K562 (cell line): ENCODE measurements at regions not wholly inside any gene's neighbourhood (a gene's known extent, or its start where the extent isn't known, plus 50 kb on each side); places are given as distances from the start of the nearest gene placed in this dataset.

Experiments
- ATAC-seq: fragments of 200-7000 bp; cut with Tn5 transposase; 3 replicates; pipeline ENCODE4 v1.9.1; 2020; ENCODE audit warnings: moderate library complexity
- BruUV-seq: library from RNA; stranded (reverse); fragments of 400-500 nt; replicated peaks from 2 replicates; lab custom pipeline; 2021; lab: Mats Ljungman, UMichigan
- CTCF ChIA-PET: fragments of 300-600 bp; formaldehyde crosslinking; extraction: SDS; loops from one replicate; lab custom pipeline; 2021; ENCODE audit warnings: low intra/inter-chr PET ratio; lab: Yijun Ruan, JAX
- POLR2A ChIA-PET: fragments of 300-600, 350-650 bp; sonication (Branson Sonifier 250); formaldehyde crosslinking; extraction: SDS; loops from one replicate; lab custom pipeline; 2021; ENCODE audit warnings: antibody characterized with exemption, inconsistent platforms; lab: Yijun Ruan, JAX
- DNase-seq, 4 experiments: peaks; one replicate each; pipeline versions ENCODE4 v3.0.0 to v3.0.0-alpha.2; 2011 to 2018; ENCODE audit warnings: low spot score in 3 of 4, mixed read lengths in 3 of 4; ENCODE audit errors: extremely low read depth in 1 of 4
- FAIRE-seq: peaks from 2 replicates; lab custom pipeline; 2011; peaks lifted over from hg19 to GRCh38; lab: Jason Lieb, UNC
- H2AFZ ChIP-seq: 2 replicates; pipeline ENCODE4 v1.6.0; 2011; ENCODE audit warnings: low read depth, low read length, control low read depth, inconsistent platforms
- H3K27ac ChIP-seq: fragments of 200-600 bp; 3 replicates; pipeline ENCODE4 v1.8.0; 2011; ENCODE audit warnings: low read depth, mild to moderate bottlenecking, control low read depth, inconsistent platforms, low read length, moderate library complexity, mixed read lengths; ENCODE audit errors: extremely low read depth
- H3K27me3 ChIP-seq, 2 experiments: fragments of 300-600 bp in 1 of 2; 2 replicates in 1 of 2; 3 replicates in 1 of 2; pipeline versions ENCODE4 v1.6.0 to v1.8.0; 2011; ENCODE audit warnings: inconsistent platforms in 2 of 2, low read length in 2 of 2, mild to moderate bottlenecking in 1 of 2, mixed read lengths in 1 of 2, moderate library complexity in 1 of 2; ENCODE audit not compliant: control insufficient read depth in 2 of 2, insufficient read depth in 2 of 2
- H3K36me3 ChIP-seq: fragments of 300-600 bp; 3 replicates; pipeline ENCODE4 v1.8.0; 2011; ENCODE audit warnings: mild to moderate bottlenecking, low read length, inconsistent platforms; ENCODE audit not compliant: control insufficient read depth, insufficient read depth
- H3K4me1 ChIP-seq, 2 experiments: fragments of 200-600 bp in 1 of 2; replicated peaks in 1 of 2; 2 replicates in 1 of 2; 3 replicates in 1 of 2; pipeline versions ENCODE4 v1.5.1 to v1.8.0; 2011; ENCODE audit warnings: inconsistent platforms in 2 of 2, low read length in 2 of 2, mild to moderate bottlenecking in 1 of 2, mixed read lengths in 1 of 2, moderate library complexity in 1 of 2; ENCODE audit not compliant: control insufficient read depth in 2 of 2, insufficient read depth in 2 of 2
- H3K4me2 ChIP-seq: 2 replicates; pipeline ENCODE4 v1.6.1; 2011; ENCODE audit warnings: low read length, control low read depth, inconsistent platforms, mixed read lengths; ENCODE audit not compliant: insufficient read depth
- H3K4me3 ChIP-seq: fragments of 200-600 bp; sonication (generic), shearing (Covaris generic); 2 replicates; pipeline ENCODE4 v1.5.1; 2016; ENCODE audit warnings: control low read depth, inconsistent platforms
- H3K79me2 ChIP-seq: fragments of 200-600 bp; 3 replicates; pipeline ENCODE4 v1.8.0; 2011; ENCODE audit warnings: low read length, inconsistent platforms; ENCODE audit not compliant: control insufficient read depth, insufficient read depth
- H3K9ac ChIP-seq, 2 experiments: 2 replicates each; pipeline versions ENCODE4 v1.6.0 to v1.6.1; 2011; ENCODE audit warnings: low read depth in 2 of 2, low read length in 2 of 2, control low read depth in 1 of 2, inconsistent platforms in 1 of 2, mild to moderate bottlenecking in 1 of 2, mixed read lengths in 1 of 2; ENCODE audit not compliant: insufficient read depth in 1 of 2
- H3K9me1 ChIP-seq: one replicate; pipeline ENCODE4 v1.6.0; 2011; ENCODE audit warnings: inconsistent platforms, mild to moderate bottlenecking, low read length, moderate library complexity; ENCODE audit not compliant: control insufficient read depth, insufficient read depth
- H3K9me3 ChIP-seq: replicated peaks from 2 replicates; pipeline ENCODE4 v1.5.1; 2011; ENCODE audit warnings: low read depth, low read length, inconsistent platforms; ENCODE audit not compliant: control insufficient read depth, insufficient read depth
- H4K20me1 ChIP-seq: replicated peaks from 2 replicates; pipeline ENCODE4 v1.6.1; 2011; ENCODE audit warnings: low read length, inconsistent platforms, mixed read lengths; ENCODE audit not compliant: control insufficient read depth, insufficient read depth
- BRD9 ChIP-seq: fragments of 450-650 bp; IDR thresholded peaks from 2 replicates; pipeline ENCODE4 v1.6.1; 2018; ENCODE audit warnings: low read depth; ENCODE audit not compliant: partially characterized antibody
- CHCHD3 ChIP-seq: fragments of 250-450 bp; sonication (Bioruptor Pico); IDR thresholded peaks from 2 replicates; pipeline ENCODE4 v2.1.2; 2022; ENCODE audit warnings: mild to moderate bottlenecking
- E4F1 ChIP-seq: fragments of 250-450 bp; sonication (Bioruptor Pico); IDR thresholded peaks from 2 replicates; pipeline ENCODE4 v1.5.0; 2021; ENCODE audit warnings: mild to moderate bottlenecking, borderline replicate concordance
- ILF3 ChIP-seq: fragments of 450-650 bp; IDR thresholded peaks from 2 replicates; pipeline ENCODE4 v1.6.1; 2018; ENCODE audit warnings: antibody characterized with exemption, mild to moderate bottlenecking, moderate library complexity, borderline replicate concordance
- MEF2A ChIP-seq: IDR thresholded peaks from 2 replicates; pipeline ENCODE4 v1.6.1; 2011; ENCODE audit warnings: low read depth, mild to moderate bottlenecking, low read length, moderate library complexity; ENCODE audit not compliant: control insufficient read depth
- RAD21 ChIP-seq, 2 experiments: fragments of 250-450 bp in 1 of 2; fragments of 450-650 bp in 1 of 2; sonication (Bioruptor Pico) in 1 of 2; formaldehyde crosslinking in 1 of 2; IDR thresholded peaks in 1 of 2; conservative IDR thresholded peaks in 1 of 2; 2 replicates each; pipeline versions ENCODE4 v1.4.0 to v1.8.0; 2020 to 2022; ENCODE audit warnings: mild to moderate bottlenecking in 2 of 2, moderate library complexity in 1 of 2
- TAL1 ChIP-seq: fragments of 450-650 bp; IDR thresholded peaks from 2 replicates; pipeline ENCODE4 v1.6.1; 2016; ENCODE audit warnings: mild to moderate bottlenecking
- WGBS: fragments of 100-300 bp; shearing (Covaris generic); methylation state at CpG from one replicate; pipeline ENCODE4 v1.1.6; 2016; ENCODE audit warnings: low coverage, mixed read lengths; ENCODE audit not compliant: insufficient coverage; ENCODE audit errors: missing lambda C conversion rate; 5-methylcytosine and 5-hydroxymethylcytosine counted together
- in situ Hi-C: fragments of 300-500 bp; cut with MboI; formaldehyde crosslinking; loops from 4 replicates; pipeline ENCODE4 v1.15.0; 2018; ENCODE audit warnings: inconsistent platforms, mixed read lengths
- intact Hi-C: fragments of 100-400 bp; cut with micrococcal nuclease; formaldehyde crosslinking; loops from 2 replicates; pipeline ENCODE4 v1.14.2; 2022

GRCh38 chr18:34350778-34351177, 126.1 kb upstream of the NOL4 start (continued):
- TF ChIP-seq TAL1: no peak
- no peak for TF ChIP-seq ILF3
- TF ChIP-seq E4F1 (CRISPR knock-in tag): no peak
- no peak for TF ChIP-seq MEF2A
- TF ChIP-seq BRD9: no peak

- H3K9me1 ChIP-seq: no peaks in the 10 kb centered on the region
- ATAC-seq: no peak
- no peak overlapping the region for H3K27ac ChIP-seq
- CTCF ChIA-PET: no interaction called here
- TF ChIP-seq CHCHD3 (CRISPR knock-in tag) (no peak), RAD21 (CRISPR knock-in tag; conservative IDR thresholded peaks at IDR 0.05 in 1 of 2, IDR thresholded peaks at IDR 0.05 in 1 of 2) (0 out of 4 replicates have a peak, but pooled peaks of 1 of the 2 experiments have one; percentile 4)
- TF ChIP-seq, all 486 proteins: peak for 1
- Histone ChIP-seq H3K27me3 (no peaks in the 10 kb centered on the region), H4K20me1 (no peaks in the 10 kb centered on the region), H3K79me2 (no peaks in the 10 kb centered on the region), H3K4me2 (no peak overlapping the region), H3K4me3 (no peak overlapping the region), H3K9me3 (no peaks in the 10 kb centered on the region; the same call in 1 of the 2 replicates), H2AFZ (no peak overlapping the region), H3K4me1 (no peaks in the 10 kb centered on the region), H3K36me3 (no peaks in the 10 kb centered on the region), H3K9ac (no peak overlapping the region)
- POLR2A ChIA-PET: no interaction called here
- in situ Hi-C loops (no loop called here), intact Hi-C loops (no loop called here)
- no peak for FAIRE-seq
- no peak for DNase-seq
- WGBS: 0% methylated on average over 1 of the region's 1 CpG
- no TSS peak for BruUV-seq
Measured at GRCh38 chr18:34352385-34353163, 127.9 kb upstream of the NOL4 start.
